Urinary bladder (tissue), 3 donors: ENCODE measurements at regions not wholly inside any gene's neighbourhood (a gene's known extent, or its start where the extent isn't known, plus 50 kb on each side); places are given as distances from the start of the nearest gene placed in this dataset.
"Not testable (repeated sequence)": the region's sequence is repeated elsewhere in the genome, so short reads cannot be mapped to it uniquely, and the experiment has no call there.

Experiments
- DNase-seq: peaks from one replicate; pipeline ENCODE4 v3.0.0-alpha.2; 2015; ENCODE audit errors: extremely low spot score
- H3K27ac ChIP-seq: one replicate; pipeline ENCODE4 v1.5.1; 2013; ENCODE audit warnings: low read depth, mild to moderate bottlenecking, moderate library complexity
- H3K36me3 ChIP-seq: one replicate; pipeline ENCODE4 v1.6.1; 2013; ENCODE audit warnings: mild to moderate bottlenecking, moderate library complexity; ENCODE audit not compliant: insufficient read depth
- H3K4me1 ChIP-seq: one replicate; pipeline ENCODE4 v1.6.1; 2013; ENCODE audit warnings: mild to moderate bottlenecking, moderate library complexity; ENCODE audit not compliant: insufficient read depth
- H3K4me3 ChIP-seq: one replicate; pipeline ENCODE4 v1.5.1; 2013; ENCODE audit warnings: low read depth, low read length
- WGBS: extraction: QIAGEN DNeasy Blood & Tissue Kit; methylation state at CpG from one replicate; pipeline ENCODE4 v1.1.7; 2013; 5-methylcytosine and 5-hydroxymethylcytosine counted together
- donor health status: healthy with polysubstance abuse.
- donor health status: healthy.

- Histone ChIP-seq H3K4me1 (no peaks in the 10 kb centered on the region), H3K4me3 (no peak overlapping the region), H3K27ac (no peak overlapping the region), H3K36me3 (no peaks in the 10 kb centered on the region)
- WGBS = 38% methylated on average over 1 of the region's 1 CpG
- DNase-seq = no peak
Measured at GRCh38 chr10:9244864-9245263, 1190.4 kb downstream of the GATA3 start.

DNA sequence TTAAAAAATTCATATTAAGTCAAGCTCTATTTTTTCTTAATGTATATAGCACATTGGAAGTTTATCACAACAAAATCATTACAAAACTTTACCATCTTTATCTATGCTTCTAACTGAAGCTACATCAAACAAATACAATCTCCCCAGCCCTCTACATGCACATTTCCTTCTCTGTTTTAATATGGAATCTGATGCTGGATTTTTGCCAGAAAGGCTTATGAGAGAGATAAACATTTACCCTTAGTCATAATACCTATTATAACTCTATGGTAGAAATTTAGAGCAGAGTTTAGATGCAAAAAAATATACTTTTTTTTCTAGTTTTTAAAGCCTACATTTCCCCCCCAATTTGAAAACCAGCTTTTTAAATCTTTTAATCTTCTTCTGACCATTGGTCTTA is 1198.6 kb downstream of the GATA3 start:
- no peaks in the 10 kb centered on the region for H3K4me1 ChIP-seq
- no peak overlapping the region for H3K27ac ChIP-seq
- H3K4me3 ChIP-seq = no peak overlapping the region
- H3K36me3 ChIP-seq = no peaks in the 10 kb centered on the region
- peak; percentile 32 for DNase-seq

- WGBS = 31% methylated on average over 2 of the region's 2 CpGs
- no peak for DNase-seq
- no peaks in the 10 kb centered on the region for H3K36me3 ChIP-seq
- no peak overlapping the region for H3K27ac ChIP-seq
- no peak overlapping the region for H3K4me3 ChIP-seq
- no peaks in the 10 kb centered on the region for H3K4me1 ChIP-seq
Measured at GRCh38 chr10:9254353-9254752, 1199.9 kb downstream of the GATA3 start.

DNA sequence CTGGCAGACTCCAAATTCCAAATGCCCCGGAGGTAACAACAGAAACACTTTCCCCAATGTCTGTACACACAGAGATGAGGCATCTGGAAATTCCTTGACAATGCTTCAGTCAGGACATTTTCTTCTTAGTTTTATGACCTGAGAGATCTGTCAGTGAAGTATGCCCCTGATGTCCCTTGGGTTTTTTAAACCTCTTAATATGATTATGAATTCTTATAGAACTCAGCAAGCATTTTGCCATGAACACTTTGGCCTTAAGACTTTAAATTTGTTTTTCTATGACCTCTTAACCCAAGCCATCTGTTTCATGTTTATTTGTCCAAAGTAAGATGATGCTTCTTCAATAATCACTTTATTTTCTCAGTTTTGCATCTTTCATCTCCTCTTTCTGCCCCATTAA is 1206.2 kb downstream of the GATA3 start:
- Histone ChIP-seq H3K4me3 (no peak overlapping the region), H3K4me1 (no peaks in the 10 kb centered on the region), H3K27ac (no peak overlapping the region), H3K36me3 (no peaks in the 10 kb centered on the region)
- 80% methylated on average over 1 of the region's 1 CpG for WGBS
- DNase-seq = no peak

DNA sequence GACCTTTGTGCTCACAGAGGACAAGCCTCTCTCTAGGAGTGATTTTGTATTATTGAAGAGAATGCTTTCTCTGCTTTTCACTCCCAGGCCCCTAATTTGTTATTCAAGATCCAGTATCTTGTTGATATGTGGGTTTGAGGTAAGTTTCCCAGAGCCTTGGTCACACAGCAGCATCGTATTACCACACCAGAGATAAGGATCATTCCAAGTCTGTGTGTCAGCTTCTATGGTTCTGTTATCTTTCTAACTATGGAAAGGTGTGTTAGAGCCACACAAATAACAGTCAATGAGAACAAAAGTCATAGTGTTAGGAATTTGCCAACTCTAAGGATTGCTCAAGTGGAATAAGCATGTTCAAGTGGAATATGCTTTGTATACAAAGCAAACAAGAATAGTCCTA is 1208.3 kb downstream of the GATA3 start:
- WGBS = 38% methylated on average over 1 of the region's 1 CpG
- H3K36me3 ChIP-seq = no peaks in the 10 kb centered on the region
- no peak overlapping the region for H3K4me3 ChIP-seq
- H3K4me1 ChIP-seq = no peaks in the 10 kb centered on the region
- no peak overlapping the region for H3K27ac ChIP-seq
- no peak for DNase-seq

DNA sequence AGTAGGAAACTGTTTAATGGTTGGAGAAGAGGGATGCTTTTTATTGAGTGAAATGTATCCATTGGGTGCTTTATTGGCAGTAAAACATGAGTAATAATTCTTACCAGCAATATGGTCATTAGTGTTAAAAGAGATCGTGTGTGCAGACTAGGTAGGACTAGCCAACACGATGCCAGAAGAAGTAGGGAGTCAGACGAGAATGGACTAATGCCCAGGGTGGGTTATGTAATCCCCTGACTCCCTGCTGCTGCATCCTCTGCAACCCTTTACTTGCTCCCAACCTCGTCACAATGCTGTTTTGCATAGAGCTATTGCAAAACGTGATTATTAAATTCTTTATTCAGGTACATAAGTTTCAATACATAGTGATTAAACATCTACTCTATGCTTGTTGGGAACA is 1213.7 kb downstream of the GATA3 start:
- no peak overlapping the region for H3K4me3 ChIP-seq
- no peak for DNase-seq
- WGBS = 64% methylated on average over 5 of the region's 5 CpGs
- no peak overlapping the region for H3K27ac ChIP-seq
- H3K4me1 ChIP-seq = no peaks in the 10 kb centered on the region
- no peaks in the 10 kb centered on the region for H3K36me3 ChIP-seq

- 94% methylated on average over 54 of the region's 61 CpGs for WGBS
- not testable (repeated sequence) for H3K27ac ChIP-seq, DNase-seq, H3K36me3 ChIP-seq, H3K4me3 ChIP-seq, H3K4me1 ChIP-seq
Measured at GRCh38 chr10:9273126-9273833, 1218.8 kb downstream of the GATA3 start.

GRCh38 chr10:9274206-9274755 is 1219.8 kb downstream of the GATA3 start:
- no peak overlapping the region for H3K4me3 ChIP-seq
- H3K36me3 ChIP-seq = no peaks in the 10 kb centered on the region
- no peak overlapping the region for H3K27ac ChIP-seq
- no peak for DNase-seq
- no peaks in the 10 kb centered on the region for H3K4me1 ChIP-seq
- WGBS = 63% methylated on average over 6 of the region's 6 CpGs

- H3K4me1 ChIP-seq = no peaks in the 10 kb centered on the region
- H3K4me3 ChIP-seq = no peak overlapping the region
- 71% methylated on average over 2 of the region's 2 CpGs for WGBS
- no peak overlapping the region for H3K27ac ChIP-seq
- H3K36me3 ChIP-seq = no peaks in the 10 kb centered on the region
- DNase-seq = no peak
Measured at GRCh38 chr10:9275861-9276260, 1221.4 kb downstream of the GATA3 start.

GRCh38 chr10:9285690-9286089 is 1231.2 kb downstream of the GATA3 start:
- DNase-seq = no peak
- no peak overlapping the region for H3K4me3 ChIP-seq
- H3K27ac ChIP-seq = no peak overlapping the region
- WGBS = 65% methylated on average over 7 of the region's 7 CpGs
- H3K36me3 ChIP-seq = no peaks in the 10 kb centered on the region
- no peaks in the 10 kb centered on the region for H3K4me1 ChIP-seq

GRCh38 chr10:9289811-9290210 is 1235.3 kb downstream of the GATA3 start:
- Histone ChIP-seq H3K36me3 (no peaks in the 10 kb centered on the region), H3K27ac (no peak overlapping the region), H3K4me1 (no peaks in the 10 kb centered on the region), H3K4me3 (no peak overlapping the region)
- no peak for DNase-seq
- 89% methylated on average over 1 of the region's 1 CpG for WGBS

DNA sequence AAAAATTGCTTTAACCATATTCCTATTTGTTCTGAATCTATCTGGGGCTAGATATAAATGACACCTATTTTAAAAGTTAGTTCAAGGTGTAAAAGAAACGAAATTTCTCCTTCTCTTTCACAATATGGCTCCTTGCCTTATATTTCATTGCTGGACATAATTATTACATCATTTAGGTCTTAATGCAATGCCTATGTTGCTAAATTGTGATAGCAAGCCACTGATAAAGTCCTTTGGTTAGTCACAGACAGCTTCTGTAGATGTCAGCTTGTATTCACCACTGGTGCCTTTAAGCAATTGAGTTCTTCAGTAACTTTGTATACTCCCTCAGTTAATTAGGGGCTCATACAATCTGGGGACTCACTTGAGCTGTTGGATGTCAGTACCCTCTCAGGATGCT is 1236.6 kb downstream of the GATA3 start:
- WGBS = 67% methylated on average over 1 of the region's 1 CpG
- H3K27ac ChIP-seq = no peak overlapping the region
- no peak overlapping the region for H3K4me3 ChIP-seq
- no peak for DNase-seq
- H3K4me1 ChIP-seq = no peaks in the 10 kb centered on the region
- no peaks in the 10 kb centered on the region for H3K36me3 ChIP-seq

GRCh38 chr10:9294132-9294663 is 1239.7 kb downstream of the GATA3 start:
- H3K4me1 ChIP-seq = no peaks in the 10 kb centered on the region
- no peak overlapping the region for H3K27ac ChIP-seq
- DNase-seq = no peak
- WGBS = 37% methylated on average over 4 of the region's 4 CpGs
- no peak overlapping the region for H3K4me3 ChIP-seq
- H3K36me3 ChIP-seq = no peaks in the 10 kb centered on the region

GRCh38 chr10:9294865-9295264 is 1240.4 kb downstream of the GATA3 start:
- H3K36me3 ChIP-seq = no peaks in the 10 kb centered on the region
- H3K4me1 ChIP-seq = no peaks in the 10 kb centered on the region
- no peak for DNase-seq
- 80% methylated on average over 1 of the region's 1 CpG for WGBS
- no peak overlapping the region for H3K4me3 ChIP-seq
- H3K27ac ChIP-seq = no peak overlapping the region
